HuH-7.5 (cell line): ENCODE measurements at regions not wholly inside any gene's neighbourhood (a gene's known extent, or its start where the extent isn't known, plus 50 kb on each side); places are given as distances from the start of the nearest gene placed in this dataset.
"Not testable (repeated sequence)": the region's sequence is repeated elsewhere in the genome, so short reads cannot be mapped to it uniquely, and the experiment has no call there.

Experiments
- DNase-seq: peaks from one replicate; pipeline ENCODE4 v3.0.0; 2011; ENCODE audit warnings: low spot score

- no peak for DNase-seq
Measured at GRCh38 chr3:164927728-164928127, 150.6 kb downstream of the SI start.

- no peak for DNase-seq
Measured at GRCh38 chr3:164918905-164919304, 159.4 kb downstream of the SI start.

- no peak for DNase-seq
Measured at GRCh38 chr3:164912916-164913315, 165.4 kb downstream of the SI start.

GRCh38 chr3:164903820-164904451, 174.4 kb downstream of the SI start:
- DNase-seq: no peak

- no peak for DNase-seq
Measured at GRCh38 chr3:164897342-164897741, 181.0 kb downstream of the SI start.

GRCh38 chr3:164890061-164890460, 188.2 kb downstream of the SI start:
- DNase-seq: no peak

GRCh38 chr3:164883171-164883570, 195.1 kb downstream of the SI start:
- DNase-seq: no peak

GRCh38 chr3:164879201-164879600, 199.1 kb downstream of the SI start:
- DNase-seq: no peak

- no peak for DNase-seq
Measured at GRCh38 chr3:164864454-164864853, 213.8 kb downstream of the SI start.

GRCh38 chr3:164852866-164853265, 225.4 kb downstream of the SI start:
- DNase-seq: peak; percentile 22

- no peak for DNase-seq
Measured at GRCh38 chr3:164851905-164852304, 226.4 kb downstream of the SI start.

GRCh38 chr3:164851204-164851603, 227.1 kb downstream of the SI start:
- DNase-seq: no peak

- no peak for DNase-seq
Measured at GRCh38 chr3:164848923-164849322, 229.4 kb downstream of the SI start.

- DNase-seq: no peak
Measured at GRCh38 chr3:164845739-164846138, 232.6 kb downstream of the SI start.

GRCh38 chr3:164832216-164832615, 246.1 kb downstream of the SI start:
- no peak for DNase-seq

- DNase-seq: no peak
Measured at GRCh38 chr3:164818318-164818717, 260.0 kb downstream of the SI start.

- no peak for DNase-seq
Measured at GRCh38 chr3:164814106-164814505, 264.2 kb downstream of the SI start.

GRCh38 chr3:164812042-164812441, 266.3 kb downstream of the SI start:
- no peak for DNase-seq

- DNase-seq: no peak
Measured at GRCh38 chr3:164806188-164806587, 272.1 kb downstream of the SI start.

GRCh38 chr3:164794099-164794498, 284.2 kb downstream of the SI start:
- no peak for DNase-seq

- no peak for DNase-seq
Measured at GRCh38 chr3:164791263-164791662, 287.0 kb downstream of the SI start.

- DNase-seq: not testable (repeated sequence)
Measured at GRCh38 chr3:164784407-164784806, 293.9 kb downstream of the SI start.

- DNase-seq: no peak
Measured at GRCh38 chr3:164781755-164782154, 296.5 kb downstream of the SI start.

GRCh38 chr3:164779816-164780215, 298.5 kb downstream of the SI start:
- DNase-seq: no peak

- no peak for DNase-seq
Measured at GRCh38 chr3:164752812-164753211, 325.5 kb downstream of the SI start.
